Astrocyte of the cerebellum (primary cell): ENCODE measurements at regions not wholly inside any gene's neighbourhood (a gene's known extent, or its start where the extent isn't known, plus 50 kb on each side); places are given as distances from the start of the nearest gene placed in this dataset.
A peak's percentile ranks its signal among the peaks of the same experiment; 100 is the strongest.

Experiments used
- DNase-seq: peaks from one replicate; pipeline ENCODE4 v3.0.0-alpha.2; 2011; ENCODE audit warnings: low read depth
- H3K4me3 ChIP-seq: 2 replicates; pipeline ENCODE4 v1.5.1; 2011; ENCODE audit warnings: mild to moderate bottlenecking, low read depth, low read length, moderate library complexity
- CTCF ChIP-seq: IDR thresholded peaks from 2 replicates; pipeline ENCODE4 v1.5.1; 2012; ENCODE audit warnings: low read length, low read depth, moderate library complexity, mild to moderate bottlenecking; ENCODE audit errors: missing control alignments
- in situ Hi-C: cut with HindIII; loops from 2 replicates; pipeline ENCODE4 v1.10.0; 2017; ENCODE audit warnings: low sequenced_read_pairs

DNA sequence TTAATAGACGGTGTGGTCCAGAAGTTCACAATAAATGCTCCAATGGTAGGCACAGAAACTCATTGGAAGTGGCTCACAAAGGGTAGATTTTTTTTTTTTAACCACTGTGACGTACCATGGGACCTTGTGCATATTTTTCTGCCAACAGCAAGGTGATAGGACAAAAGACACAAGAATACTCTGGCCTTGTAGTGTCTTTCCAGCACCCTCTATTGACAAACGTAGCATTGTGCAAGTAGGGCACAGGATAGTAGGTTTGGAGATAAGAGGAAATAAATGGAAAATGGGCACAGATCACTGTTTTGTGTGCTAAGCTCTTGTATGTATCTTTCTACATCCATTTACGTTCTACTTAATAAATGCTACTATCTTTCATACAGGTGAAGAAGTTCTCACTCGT lies 2054.9 kb downstream of the PCDH7 start:
- no peak overlapping the region for H3K4me3 ChIP-seq
- in situ Hi-C loops = no loop called here
- peak; percentile 49 for TF ChIP-seq CTCF
- peak; percentile 1 for DNase-seq

DNA sequence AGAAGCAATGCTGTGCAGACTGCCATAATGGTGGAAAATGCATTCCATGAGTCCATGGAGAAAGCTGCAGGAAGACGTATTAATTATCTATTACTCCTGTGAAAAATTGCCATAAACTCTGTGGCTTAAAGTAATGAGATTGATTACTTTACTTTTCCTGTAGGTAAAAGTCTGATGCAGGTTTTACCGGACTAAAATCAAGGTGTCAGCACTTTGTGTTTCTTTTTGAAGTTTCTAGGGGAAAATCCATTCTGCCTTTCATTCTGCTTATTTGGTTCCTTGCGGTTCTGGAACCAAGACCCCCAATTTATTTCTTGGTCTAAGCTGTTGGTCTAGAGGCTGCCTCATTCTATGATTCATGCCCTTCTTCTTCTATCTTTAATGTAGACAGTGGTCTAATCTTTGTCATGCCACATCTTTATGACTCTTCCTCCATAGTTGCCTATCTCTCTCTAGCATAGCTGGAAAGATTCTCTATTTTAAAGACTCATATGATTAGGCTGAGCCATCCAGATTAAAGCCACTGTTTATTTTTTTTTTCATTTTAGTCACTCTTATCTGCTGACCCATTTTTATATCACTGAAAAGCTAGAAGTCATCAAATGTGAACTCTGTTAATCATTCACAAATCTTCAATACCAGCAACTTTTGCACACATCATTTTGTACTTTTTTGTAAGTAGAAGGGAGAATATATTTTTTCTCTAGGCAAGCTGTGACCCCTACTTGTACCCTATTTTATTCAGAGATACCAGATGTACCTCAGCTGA lies 2056.4 kb downstream of the PCDH7 start:
- no peak for TF ChIP-seq CTCF
- in situ Hi-C loops = no loop called here
- no peak for DNase-seq
- H3K4me3 ChIP-seq = no peak overlapping the region

GRCh38 chr4:32778025-32778424 lies 2057.9 kb downstream of the PCDH7 start:
- H3K4me3 ChIP-seq = no peak overlapping the region
- no peak for TF ChIP-seq CTCF
- DNase-seq = no peak
- in situ Hi-C loops = no loop called here

- DNase-seq = no peak
Observed at GRCh38 chr4:32778938-32779337, 2058.8 kb downstream of the PCDH7 start.

GRCh38 chr4:32789026-32789608 lies 2068.9 kb downstream of the PCDH7 start:
- no peak overlapping the region for H3K4me3 ChIP-seq
- TF ChIP-seq CTCF = no peak
- in situ Hi-C loops = no loop called here
- peak; percentile 79 for DNase-seq

More at GRCh38 chr4:32778938-32779337, 2058.8 kb downstream of the PCDH7 start:
- in situ Hi-C loops = no loop called here
- H3K4me3 ChIP-seq = no peak overlapping the region
- no peak for TF ChIP-seq CTCF

GRCh38 chr4:32790803-32791202 lies 2070.6 kb downstream of the PCDH7 start:
- no peak overlapping the region for H3K4me3 ChIP-seq
- in situ Hi-C loops = no loop called here
- no peak for DNase-seq
- no peak for TF ChIP-seq CTCF
